Activated CD8-positive, alpha-beta T cell treated with anti-CD3 and anti-CD28 coated beads for 36 hours (primary cell): ENCODE measurements at regions not wholly inside any gene's neighbourhood (a gene's known extent, or its start where the extent isn't known, plus 50 kb on each side); places are given as distances from the start of the nearest gene placed in this dataset.

Experiments
- ATAC-seq: fragments of 200-7000 bp; cut with Tn5 transposase; one replicate; pipeline ENCODE4 v1.10.0; 2021; ENCODE audit warnings: mild to moderate bottlenecking, moderate library complexity
- CTCF ChIA-PET: fragments of 350-600 bp; sonication (Branson Sonifier 250); formaldehyde crosslinking; loops from one replicate; lab custom pipeline; 2021; ENCODE audit warnings: antibody characterized with exemption; lab: Charles Lee
- POLR2A ChIA-PET: fragments of 350-600 bp; sonication (Branson Sonifier 250); formaldehyde crosslinking; loops from one replicate; lab custom pipeline; 2021; ENCODE audit warnings: antibody characterized with exemption; lab: Charles Lee
- DNase-seq: peaks from one replicate; pipeline ENCODE4 v3.0.0-alpha.2; 2020
- H3K27ac Mint-ChIP-seq: one replicate; pipeline ENCODE4 v1.8.0; 2021; ENCODE audit warnings: mild to moderate bottlenecking, mixed read lengths
- H3K27me3 Mint-ChIP-seq: one replicate; pipeline ENCODE4 v1.8.0; 2021; ENCODE audit warnings: mixed read lengths
- H3K36me3 Mint-ChIP-seq: one replicate; pipeline ENCODE4 v1.8.0; 2021; ENCODE audit warnings: low read depth, mixed read lengths
- H3K4me1 Mint-ChIP-seq: one replicate; pipeline ENCODE4 v1.8.0; 2021; ENCODE audit warnings: low read depth, mixed read lengths
- H3K4me3 Mint-ChIP-seq: one replicate; pipeline ENCODE4 v1.8.0; 2021; ENCODE audit warnings: mild to moderate bottlenecking, moderate library complexity, mixed read lengths
- H3K9me3 Mint-ChIP-seq: one replicate; pipeline ENCODE4 v1.8.0; 2021; ENCODE audit warnings: mixed read lengths
- intact Hi-C: fragments of 100-400 bp; cut with micrococcal nuclease; formaldehyde crosslinking; loops from one replicate; pipeline ENCODE4 v1.10.0; 2022
- TF ChIP-seq, protein P1 (sequence below): fragments of 200-600 bp; IDR thresholded peaks from one replicate; pipeline ENCODE4 v1.8.0; 2022; ENCODE audit warnings: antibody characterized with exemption, mild to moderate bottlenecking

DNA sequence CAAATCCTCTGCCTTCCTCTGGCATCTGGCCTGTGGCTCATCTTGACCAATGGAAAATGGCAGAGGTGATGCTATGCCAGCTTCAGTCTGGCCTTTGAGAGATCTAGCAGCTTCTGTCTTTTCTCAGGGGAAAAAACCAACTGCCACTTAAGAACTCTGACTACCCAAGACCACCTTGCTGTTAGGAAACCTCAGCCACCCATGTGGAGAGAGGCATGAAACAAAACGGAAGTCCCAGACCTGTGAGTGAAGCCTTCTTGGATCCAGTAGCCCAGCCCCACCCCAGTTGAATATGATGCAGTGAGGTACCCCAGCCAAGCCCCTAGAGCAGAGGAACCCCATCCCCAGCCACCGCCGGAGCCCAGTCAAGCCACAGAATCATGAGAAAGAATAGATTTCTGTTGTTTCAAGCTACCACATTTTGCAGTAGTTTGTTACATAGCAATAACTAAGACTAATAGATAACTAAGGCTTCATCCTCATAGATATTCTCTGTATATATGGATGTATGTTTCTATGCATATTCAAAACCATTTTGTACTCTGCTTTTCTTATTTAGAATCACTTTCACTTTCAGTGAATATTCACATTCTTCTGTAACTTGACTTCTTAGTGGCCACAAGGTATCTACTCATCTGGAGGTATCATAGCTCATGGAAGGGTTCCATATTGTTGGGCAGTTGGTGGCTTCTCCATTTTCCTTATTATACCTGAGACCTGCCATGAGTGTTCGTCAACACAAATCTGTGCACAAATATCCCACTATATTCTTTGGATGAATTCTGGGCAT lies 142.1 kb downstream of the FBXO15 start:
- Mint-ChIP-seq H3K9me3 (no peaks in the 10 kb centered on the region), H3K27ac (no peak overlapping the region), H3K4me1 (no peaks in the 10 kb centered on the region), H3K36me3 (peaks cover 5% of the 10 kb centered on the region), H3K4me3 (no peak overlapping the region), H3K27me3 (no peaks in the 10 kb centered on the region)
- ATAC-seq, result no peak
- POLR2A ChIA-PET, result no interaction called here
- CTCF ChIA-PET, result no interaction called here
- TF ChIP-seq, protein P1, sequence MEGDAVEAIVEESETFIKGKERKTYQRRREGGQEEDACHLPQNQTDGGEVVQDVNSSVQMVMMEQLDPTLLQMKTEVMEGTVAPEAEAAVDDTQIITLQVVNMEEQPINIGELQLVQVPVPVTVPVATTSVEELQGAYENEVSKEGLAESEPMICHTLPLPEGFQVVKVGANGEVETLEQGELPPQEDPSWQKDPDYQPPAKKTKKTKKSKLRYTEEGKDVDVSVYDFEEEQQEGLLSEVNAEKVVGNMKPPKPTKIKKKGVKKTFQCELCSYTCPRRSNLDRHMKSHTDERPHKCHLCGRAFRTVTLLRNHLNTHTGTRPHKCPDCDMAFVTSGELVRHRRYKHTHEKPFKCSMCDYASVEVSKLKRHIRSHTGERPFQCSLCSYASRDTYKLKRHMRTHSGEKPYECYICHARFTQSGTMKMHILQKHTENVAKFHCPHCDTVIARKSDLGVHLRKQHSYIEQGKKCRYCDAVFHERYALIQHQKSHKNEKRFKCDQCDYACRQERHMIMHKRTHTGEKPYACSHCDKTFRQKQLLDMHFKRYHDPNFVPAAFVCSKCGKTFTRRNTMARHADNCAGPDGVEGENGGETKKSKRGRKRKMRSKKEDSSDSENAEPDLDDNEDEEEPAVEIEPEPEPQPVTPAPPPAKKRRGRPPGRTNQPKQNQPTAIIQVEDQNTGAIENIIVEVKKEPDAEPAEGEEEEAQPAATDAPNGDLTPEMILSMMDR, result no peak
- intact Hi-C loops, result no loop called here
- DNase-seq, result no peak

DNA sequence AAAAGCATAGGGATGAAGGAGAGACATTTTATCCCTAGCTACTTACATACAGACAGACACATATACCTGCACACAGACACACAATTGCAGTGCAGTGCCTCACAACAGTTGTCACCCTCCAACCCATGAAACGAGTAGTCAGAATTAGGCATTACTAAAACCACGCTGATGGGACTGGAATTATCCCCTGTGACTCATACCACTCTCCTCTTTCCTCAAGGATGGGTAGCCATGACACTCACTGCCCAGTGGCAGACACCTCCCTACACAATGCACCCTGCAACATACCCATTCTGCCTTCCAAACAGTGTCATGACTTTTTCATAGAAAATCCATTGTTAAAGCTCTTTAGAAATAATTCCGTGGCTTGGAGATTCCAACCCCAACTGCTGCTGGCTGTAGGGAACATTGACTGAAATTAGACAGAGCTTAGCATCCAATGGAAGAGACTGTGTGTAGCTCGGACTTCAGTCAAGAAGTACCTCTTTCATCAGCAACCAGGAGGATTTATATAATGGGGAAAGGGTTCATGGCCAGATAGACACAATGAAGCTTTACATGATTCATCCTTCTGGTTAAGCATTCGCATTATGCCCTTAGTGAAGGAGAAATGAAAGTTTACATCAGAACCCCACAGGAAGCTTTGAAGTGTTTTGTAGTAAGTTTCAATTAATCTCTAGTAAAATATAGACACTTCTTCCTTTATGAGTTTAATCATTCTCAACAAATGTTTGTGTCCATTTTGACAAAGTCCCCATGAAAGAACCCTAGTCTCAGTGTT lies 155.2 kb downstream of the FBXO15 start:
- ChIA-PET POLR2A (no interaction called here), CTCF (no interaction called here)
- Mint-ChIP-seq H3K9me3 (peaks cover 4% of the 10 kb centered on the region), H3K27ac (no peak overlapping the region), H3K27me3 (peaks cover 2% of the 10 kb centered on the region), H3K4me1 (no peaks in the 10 kb centered on the region), H3K36me3 (no peaks in the 10 kb centered on the region), H3K4me3 (no peak overlapping the region)
- TF ChIP-seq, protein P1, result no peak
- no peak for ATAC-seq
- intact Hi-C loops, result no loop called here
- DNase-seq, result no peak

DNA sequence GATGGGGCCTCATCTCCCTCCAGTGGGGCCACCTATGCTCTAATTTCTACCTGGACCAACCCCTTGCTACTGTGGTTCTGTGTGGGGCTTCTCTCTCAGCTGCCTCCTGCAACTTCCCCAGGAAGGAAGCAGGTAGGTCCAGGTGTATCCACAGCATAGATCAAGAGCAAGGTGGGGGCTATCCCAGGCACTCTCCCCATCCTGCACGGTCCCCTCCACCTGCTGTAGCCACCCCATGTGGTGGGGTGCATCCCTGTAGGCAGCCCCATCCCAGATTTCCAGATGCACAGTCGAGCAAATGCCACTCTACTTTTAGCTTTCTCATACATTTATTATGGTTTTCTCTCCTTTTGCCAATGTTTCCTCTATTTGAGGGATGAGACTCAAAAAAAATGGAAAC lies 156.1 kb downstream of the FBXO15 start:
- Mint-ChIP-seq H3K4me3 (no peak overlapping the region), H3K4me1 (no peaks in the 10 kb centered on the region), H3K9me3 (peaks cover 3% of the 10 kb centered on the region), H3K27ac (no peak overlapping the region), H3K27me3 (no peaks in the 10 kb centered on the region), H3K36me3 (no peaks in the 10 kb centered on the region)
- ChIA-PET CTCF (no interaction called here), POLR2A (interaction anchor here (0.6 kb wide), 1 partner anchor 739 kb away, joined by 4 read pairs; no protein-coding TSS in a partner anchor)
- ATAC-seq, result no peak
- TF ChIP-seq, protein P1, result no peak
- intact Hi-C loops, result no loop called here
- no peak for DNase-seq

DNA sequence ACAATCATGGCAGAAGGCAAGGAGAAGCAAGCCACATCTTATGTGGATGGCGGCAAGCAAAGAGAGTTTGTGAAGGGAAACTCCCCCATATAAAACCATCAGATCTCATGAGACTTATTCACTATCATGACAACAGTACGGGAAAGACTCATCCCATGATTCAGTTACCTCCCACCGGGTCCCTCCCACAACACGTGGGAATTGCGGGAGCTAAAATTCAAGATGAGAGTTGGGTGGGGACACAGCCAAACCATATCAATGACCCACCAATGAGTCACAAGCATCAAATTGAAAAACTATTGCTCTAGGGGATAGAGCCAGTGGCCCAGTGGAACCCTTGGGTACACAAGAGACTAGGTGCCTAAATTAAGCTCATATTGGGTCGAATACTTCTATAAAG lies 157.4 kb downstream of the FBXO15 start:
- TF ChIP-seq, protein P1, result no peak
- H3K27ac Mint-ChIP-seq, result no peak overlapping the region
- ATAC-seq, result no peak
- CTCF ChIA-PET, result no interaction called here
- DNase-seq, result no peak
- H3K27me3 Mint-ChIP-seq, result no peaks in the 10 kb centered on the region
- H3K4me1 Mint-ChIP-seq, result no peaks in the 10 kb centered on the region
- H3K9me3 Mint-ChIP-seq, result peaks cover 3% of the 10 kb centered on the region
- H3K36me3 Mint-ChIP-seq, result no peaks in the 10 kb centered on the region
- no peak overlapping the region for H3K4me3 Mint-ChIP-seq
- intact Hi-C loops, result no loop called here
- POLR2A ChIA-PET, result no interaction called here
